Spleen (tissue), 7 donors: ENCODE measurements at regions not wholly inside any gene's neighbourhood (a gene's known extent, or its start where the extent isn't known, plus 50 kb on each side); places are given as distances from the start of the nearest gene placed in this dataset.

Experiments used
- POLR2A ChIP-seq, 3 donors: fragments of 450-650 bp; IDR thresholded peaks; one replicate each; pipeline ENCODE4 v1.5.1; 2017; ENCODE audit warnings: antibody characterized with exemption in 3 of 3, mild to moderate bottlenecking in 1 of 3
- TF ChIP-seq, protein P1 (sequence below), 11 experiments: fragments of 200-600 bp in 7 of 11; fragments of 450-650 bp in 4 of 11; sonication (generic) in 4 of 11; IDR thresholded peaks in 8 of 11; conservative IDR thresholded peaks in 3 of 11; 1 replicate in 7 of 11; 2 replicates in 4 of 11; pipeline versions ENCODE4 v1.4.0 to v1.8.0; 2016 to 2021; ENCODE audit warnings: antibody characterized with exemption in 11 of 11, inconsistent platforms in 4 of 11, mild to moderate bottlenecking in 1 of 11
- donor health status: DM: no; HTN: no; CAD: no; lungs with moderate emphysema.
- donor health status: DM: no; HTN: no; CAD: no.
- donor health status: DM: no; HTN: no; CAD: no.

DNA sequence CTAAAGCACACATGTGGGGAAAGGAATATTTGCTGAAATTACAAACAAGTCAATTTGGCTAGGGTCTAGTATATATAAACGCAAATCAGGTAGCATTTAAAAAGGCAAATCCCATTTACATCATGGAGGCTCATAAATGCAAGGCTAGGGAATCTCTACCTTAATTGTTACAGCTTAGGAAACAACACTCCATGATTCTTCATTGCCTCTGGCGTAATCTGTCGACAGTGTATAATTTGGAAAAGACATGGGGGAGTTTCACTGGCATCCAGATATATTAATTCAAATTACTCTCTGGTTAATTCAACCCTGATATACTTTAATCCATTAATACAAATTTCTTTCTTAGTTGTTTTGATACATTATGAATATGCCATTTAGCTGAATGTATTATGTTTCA is 1630.2 kb upstream of the FLRT2 start:
- TF ChIP-seq POLR2A (IDR thresholded peaks at IDR 0.05), result no peak
- TF ChIP-seq, protein P1, sequence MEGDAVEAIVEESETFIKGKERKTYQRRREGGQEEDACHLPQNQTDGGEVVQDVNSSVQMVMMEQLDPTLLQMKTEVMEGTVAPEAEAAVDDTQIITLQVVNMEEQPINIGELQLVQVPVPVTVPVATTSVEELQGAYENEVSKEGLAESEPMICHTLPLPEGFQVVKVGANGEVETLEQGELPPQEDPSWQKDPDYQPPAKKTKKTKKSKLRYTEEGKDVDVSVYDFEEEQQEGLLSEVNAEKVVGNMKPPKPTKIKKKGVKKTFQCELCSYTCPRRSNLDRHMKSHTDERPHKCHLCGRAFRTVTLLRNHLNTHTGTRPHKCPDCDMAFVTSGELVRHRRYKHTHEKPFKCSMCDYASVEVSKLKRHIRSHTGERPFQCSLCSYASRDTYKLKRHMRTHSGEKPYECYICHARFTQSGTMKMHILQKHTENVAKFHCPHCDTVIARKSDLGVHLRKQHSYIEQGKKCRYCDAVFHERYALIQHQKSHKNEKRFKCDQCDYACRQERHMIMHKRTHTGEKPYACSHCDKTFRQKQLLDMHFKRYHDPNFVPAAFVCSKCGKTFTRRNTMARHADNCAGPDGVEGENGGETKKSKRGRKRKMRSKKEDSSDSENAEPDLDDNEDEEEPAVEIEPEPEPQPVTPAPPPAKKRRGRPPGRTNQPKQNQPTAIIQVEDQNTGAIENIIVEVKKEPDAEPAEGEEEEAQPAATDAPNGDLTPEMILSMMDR (IDR thresholded peaks at IDR 0.05 in 8 of 11, conservative IDR thresholded peaks at IDR 0.05 in 3 of 11), result no peak
